ENCODE measurements at regions not wholly inside any gene's neighbourhood (a gene's known extent, or its start where the extent isn't known, plus 50 kb on each side); places are given as distances from the start of the nearest gene placed in this dataset.

DNA sequence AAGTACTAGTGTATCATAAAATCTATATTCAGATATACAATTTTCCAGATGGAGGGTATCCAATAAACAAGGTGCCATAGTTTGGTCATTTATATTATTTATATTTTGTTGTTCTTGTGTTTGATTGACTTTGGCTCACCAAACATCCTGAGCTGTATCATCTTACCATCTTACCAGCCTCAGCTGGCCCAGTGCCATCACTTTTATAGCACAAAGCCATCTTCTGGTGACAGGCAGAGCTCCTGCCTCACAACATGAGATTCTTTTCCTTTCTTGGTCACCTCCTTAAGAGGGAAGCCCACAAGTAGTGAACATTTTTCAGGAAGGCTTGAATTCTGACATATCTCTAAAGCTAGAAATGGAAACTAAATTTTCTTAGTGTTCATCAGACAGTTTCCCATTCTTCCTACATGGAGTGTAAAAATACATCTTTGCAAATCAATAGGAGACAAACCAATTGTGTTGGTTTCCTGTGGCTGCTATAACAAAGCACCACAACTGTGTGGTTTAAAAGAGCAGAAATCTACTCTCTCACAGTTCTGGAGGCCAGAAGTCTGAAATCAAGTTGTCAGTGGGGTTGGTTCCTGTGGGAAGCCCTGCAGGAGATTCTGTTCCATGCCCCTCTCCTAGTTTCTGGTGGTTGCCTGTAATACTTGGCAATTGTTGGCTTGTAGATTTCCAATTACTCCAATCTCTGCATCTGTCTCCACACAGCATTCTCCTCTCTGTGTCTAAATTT is 341.8 kb downstream of the MAN2A1 start:
- Histone ChIP-seq H3K4me1 (no peaks in the 10 kb centered on the region), H3K9me3 (no peaks in the 10 kb centered on the region), H3K4me3 (ENCODE audit: low read depth, low read length) (no peak overlapping the region), H3K27me3 (no peaks in the 10 kb centered on the region), H3K36me3 (no peaks in the 10 kb centered on the region)
- DNase-seq = no peak
- TF ChIP-seq, protein P1, sequence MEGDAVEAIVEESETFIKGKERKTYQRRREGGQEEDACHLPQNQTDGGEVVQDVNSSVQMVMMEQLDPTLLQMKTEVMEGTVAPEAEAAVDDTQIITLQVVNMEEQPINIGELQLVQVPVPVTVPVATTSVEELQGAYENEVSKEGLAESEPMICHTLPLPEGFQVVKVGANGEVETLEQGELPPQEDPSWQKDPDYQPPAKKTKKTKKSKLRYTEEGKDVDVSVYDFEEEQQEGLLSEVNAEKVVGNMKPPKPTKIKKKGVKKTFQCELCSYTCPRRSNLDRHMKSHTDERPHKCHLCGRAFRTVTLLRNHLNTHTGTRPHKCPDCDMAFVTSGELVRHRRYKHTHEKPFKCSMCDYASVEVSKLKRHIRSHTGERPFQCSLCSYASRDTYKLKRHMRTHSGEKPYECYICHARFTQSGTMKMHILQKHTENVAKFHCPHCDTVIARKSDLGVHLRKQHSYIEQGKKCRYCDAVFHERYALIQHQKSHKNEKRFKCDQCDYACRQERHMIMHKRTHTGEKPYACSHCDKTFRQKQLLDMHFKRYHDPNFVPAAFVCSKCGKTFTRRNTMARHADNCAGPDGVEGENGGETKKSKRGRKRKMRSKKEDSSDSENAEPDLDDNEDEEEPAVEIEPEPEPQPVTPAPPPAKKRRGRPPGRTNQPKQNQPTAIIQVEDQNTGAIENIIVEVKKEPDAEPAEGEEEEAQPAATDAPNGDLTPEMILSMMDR (IDR thresholded peaks at IDR 0.05; ENCODE audit: low read depth, low read length) = no peak

DNA sequence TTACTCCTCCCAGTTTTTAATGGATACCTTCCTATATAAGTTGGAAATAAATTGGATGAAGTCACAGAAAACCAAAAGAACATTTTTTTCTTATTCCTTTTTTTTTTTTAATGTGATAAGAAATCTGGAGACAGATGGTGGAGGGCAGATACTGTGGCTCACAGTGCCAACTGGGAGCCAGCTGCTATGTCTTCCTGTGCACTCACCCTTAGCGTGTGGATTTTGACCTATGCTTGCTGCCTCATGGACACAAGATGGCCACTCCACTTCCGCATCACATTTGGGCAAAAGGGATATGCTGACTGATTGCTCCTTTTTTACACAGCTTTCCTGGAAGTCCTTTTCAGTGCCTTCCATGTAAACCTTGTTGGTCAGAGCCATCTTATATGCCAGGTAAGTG is 342.6 kb downstream of the MAN2A1 start:
- Histone ChIP-seq H3K27me3 (no peaks in the 10 kb centered on the region), H3K9me3 (no peaks in the 10 kb centered on the region), H3K4me1 (no peaks in the 10 kb centered on the region), H3K4me3 (ENCODE audit: low read depth, low read length) (no peak overlapping the region), H3K36me3 (no peaks in the 10 kb centered on the region)
- TF ChIP-seq, protein P1 (IDR thresholded peaks at IDR 0.05; ENCODE audit: low read depth, low read length) = no peak
- no peak for DNase-seq

- TF ChIP-seq, protein P1 (IDR thresholded peaks at IDR 0.05; ENCODE audit: low read depth, low read length) = no peak
- Histone ChIP-seq H3K9me3 (no peaks in the 10 kb centered on the region), H3K27me3 (no peaks in the 10 kb centered on the region), H3K4me1 (no peaks in the 10 kb centered on the region), H3K36me3 (no peaks in the 10 kb centered on the region), H3K4me3 (ENCODE audit: low read depth, low read length) (no peak overlapping the region)
- no peak for DNase-seq
Observed at GRCh38 chr5:110034056-110034600, 344.4 kb downstream of the MAN2A1 start.

- no peaks in the 10 kb centered on the region for H3K9me3 ChIP-seq
- no peaks in the 10 kb centered on the region for H3K4me1 ChIP-seq
- no peaks in the 10 kb centered on the region for H3K36me3 ChIP-seq
- H3K4me3 ChIP-seq (ENCODE audit: low read depth, low read length) = no peak overlapping the region
- H3K27me3 ChIP-seq = no peaks in the 10 kb centered on the region; the same call in 1 of the 2 replicates
- TF ChIP-seq, protein P1 (IDR thresholded peaks at IDR 0.05; ENCODE audit: low read depth, low read length) = no peak
- DNase-seq = no peak
Observed at GRCh38 chr5:110038297-110038997, 348.7 kb downstream of the MAN2A1 start.

DNA sequence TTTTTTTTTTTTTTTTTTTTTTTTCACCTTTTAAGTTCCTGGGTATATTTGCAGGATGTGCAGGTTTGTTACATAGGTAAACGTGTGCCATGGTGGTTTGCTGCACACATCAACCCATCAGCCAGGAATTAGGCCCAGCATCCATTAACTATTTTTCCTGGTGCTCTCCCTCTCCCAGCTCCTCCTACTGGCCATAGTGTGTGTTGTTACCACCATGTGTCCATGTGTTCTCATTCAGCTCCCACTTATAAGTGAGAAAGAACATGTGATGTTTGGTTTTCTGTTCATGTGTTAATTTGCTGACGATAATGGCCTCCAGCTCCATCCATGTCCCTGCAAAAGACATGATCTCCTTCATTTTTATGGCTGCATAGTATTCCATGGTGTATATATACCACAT is 350.5 kb downstream of the MAN2A1 start:
- DNase-seq = no peak
- Histone ChIP-seq H3K36me3 (no peaks in the 10 kb centered on the region), H3K4me1 (no peaks in the 10 kb centered on the region), H3K27me3 (no peaks in the 10 kb centered on the region; the same call in 1 of the 2 replicates), H3K9me3 (no peaks in the 10 kb centered on the region), H3K4me3 (ENCODE audit: low read depth, low read length) (no peak overlapping the region)
- TF ChIP-seq, protein P1 (IDR thresholded peaks at IDR 0.05; ENCODE audit: low read depth, low read length) = peak; percentile 38

- no peak for DNase-seq
- no peak overlapping the region for H3K4me3 ChIP-seq (ENCODE audit: low read depth, low read length)
- TF ChIP-seq, protein P1 (IDR thresholded peaks at IDR 0.05; ENCODE audit: low read depth, low read length) = no peak
- no peaks in the 10 kb centered on the region; the same call in 1 of the 2 replicates for H3K27me3 ChIP-seq
- no peaks in the 10 kb centered on the region for H3K9me3 ChIP-seq
- H3K36me3 ChIP-seq = no peaks in the 10 kb centered on the region
- H3K4me1 ChIP-seq = no peaks in the 10 kb centered on the region
Observed at GRCh38 chr5:110043025-110043424, 353.3 kb downstream of the MAN2A1 start.
